GM23248 (cell line): ENCODE measurements at regions not wholly inside any gene's neighbourhood (a gene's known extent, or its start where the extent isn't known, plus 50 kb on each side); places are given as distances from the start of the nearest gene placed in this dataset.

Source experiments
- DNase-seq: peaks from one replicate; pipeline ENCODE4 v3.0.0-alpha.2; 2015
- H2AFZ ChIP-seq: fragments of 200-600 bp; sonication (generic); 2 replicates; pipeline ENCODE4 v1.6.1; 2016; ENCODE audit warnings: antibody characterized with exemption
- H3F3A ChIP-seq: fragments of 200-600 bp; sonication (generic); 2 replicates; pipeline ENCODE4 v1.6.1; 2016; ENCODE audit warnings: mild to moderate bottlenecking, antibody characterized with exemption, mixed run types; ENCODE audit not compliant: insufficient read depth
- H3K27ac ChIP-seq: fragments of 200-600 bp; sonication (generic); 2 replicates; pipeline ENCODE4 v1.5.1; 2016; ENCODE audit warnings: mild to moderate bottlenecking
- H3K27me3 ChIP-seq: fragments of 200-600 bp; sonication (generic); replicated peaks from 2 replicates; pipeline ENCODE4 v1.6.1; 2016; ENCODE audit warnings: mild to moderate bottlenecking; ENCODE audit not compliant: insufficient read depth
- H3K36me3 ChIP-seq: fragments of 200-600 bp; sonication (generic); 2 replicates; pipeline ENCODE4 v1.6.1; 2016; ENCODE audit warnings: low read depth, mild to moderate bottlenecking
- H3K4me1 ChIP-seq: fragments of 200-600 bp; sonication (generic); 2 replicates; pipeline ENCODE4 v1.6.1; 2016; ENCODE audit warnings: mild to moderate bottlenecking; ENCODE audit not compliant: insufficient read depth
- H3K4me2 ChIP-seq: fragments of 200-600 bp; sonication (generic); one replicate; pipeline ENCODE4 v1.6.1; 2016; ENCODE audit warnings: mild to moderate bottlenecking; ENCODE audit not compliant: unreplicated experiment
- H3K4me3 ChIP-seq: fragments of 200-600 bp; sonication (generic); 2 replicates; pipeline ENCODE4 v1.5.1; 2016; ENCODE audit warnings: mild to moderate bottlenecking
- H3K79me2 ChIP-seq: fragments of 200-600 bp; sonication (generic); 2 replicates; pipeline ENCODE4 v1.6.1; 2016; ENCODE audit warnings: mild to moderate bottlenecking; ENCODE audit not compliant: insufficient read depth
- H3K9ac ChIP-seq: fragments of 200-600 bp; sonication (generic); 2 replicates; pipeline ENCODE4 v1.6.1; 2016; ENCODE audit warnings: mild to moderate bottlenecking
- H3K9me2 ChIP-seq: fragments of 200-600 bp; sonication (generic); 2 replicates; pipeline ENCODE4 v1.6.1; 2016; ENCODE audit warnings: mixed run types, mild to moderate bottlenecking, moderate library complexity; ENCODE audit not compliant: insufficient read depth
- H3K9me3 ChIP-seq: fragments of 200-600 bp; sonication (generic); one replicate; pipeline ENCODE4 v1.6.1; 2017; ENCODE audit warnings: low read depth
- H4K20me1 ChIP-seq: fragments of 200-600 bp; sonication (generic); 2 replicates; pipeline ENCODE4 v1.6.0; 2016; ENCODE audit not compliant: insufficient read depth
- EZH2 ChIP-seq: fragments of 200-600 bp; sonication (generic); IDR thresholded peaks from 2 replicates; pipeline ENCODE4 v1.6.1; 2018; ENCODE audit warnings: antibody characterized with exemption, mild to moderate bottlenecking; ENCODE audit not compliant: insufficient read depth, poor library complexity, severe bottlenecking
- EZH2phosphoT487 ChIP-seq: fragments of 200-600 bp; sonication (generic); IDR thresholded peaks from 2 replicates; pipeline ENCODE4 v1.6.1; 2018; ENCODE audit warnings: antibody characterized with exemption, moderate library complexity, mild to moderate bottlenecking, low read depth; ENCODE audit not compliant: insufficient read depth
- WGBS, 2 experiments: methylation state at CpG; one replicate each; pipeline ENCODE4 v1.1.6; 2015 to 2017; ENCODE audit warnings: low lambda C conversion rate in 2 of 2, low coverage in 1 of 2; ENCODE audit errors: missing lambda C conversion rate in 2 of 2; 5-methylcytosine and 5-hydroxymethylcytosine counted together
- in situ Hi-C: fragments of 300-500 bp; cut with MboI; formaldehyde crosslinking; loops from 2 replicates; pipeline ENCODE4 v1.15.0; 2020

DNA sequence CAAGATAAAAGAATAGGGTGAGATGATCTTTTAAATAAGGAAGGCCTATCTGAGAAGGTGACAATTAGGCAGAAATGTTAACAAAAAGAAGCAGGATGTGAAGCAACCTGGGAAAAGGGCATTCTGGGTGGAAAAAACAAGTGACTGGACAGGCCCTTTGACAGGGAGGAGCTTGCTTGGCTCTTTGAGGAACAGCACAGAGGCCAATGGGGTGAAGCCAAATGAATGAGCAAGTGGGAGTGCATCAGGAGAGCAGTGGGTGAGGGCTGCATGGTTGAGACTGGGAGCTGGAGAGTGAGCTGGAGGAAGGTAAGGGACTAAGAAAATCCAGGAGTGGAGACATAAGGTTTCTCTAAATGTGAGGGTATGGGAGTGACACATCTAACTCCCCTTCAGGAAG, 126.9 kb downstream of the TDRD15 start:
- H3K4me3 ChIP-seq, result no peak overlapping the region
- no peak overlapping the region for H2AFZ ChIP-seq
- no peaks in the 10 kb centered on the region for H4K20me1 ChIP-seq
- no peaks in the 10 kb centered on the region for H3K79me2 ChIP-seq
- H3K4me2 ChIP-seq, result no peak overlapping the region
- H3K9me2 ChIP-seq, result no peaks in the 10 kb centered on the region
- H3K36me3 ChIP-seq, result no peaks in the 10 kb centered on the region
- no peak overlapping the region for H3K27ac ChIP-seq
- no peaks in the 10 kb centered on the region for H3F3A ChIP-seq
- no peaks in the 10 kb centered on the region for H3K27me3 ChIP-seq
- H3K9ac ChIP-seq, result no peak overlapping the region
- no peak for DNase-seq
- no peaks in the 10 kb centered on the region for H3K9me3 ChIP-seq
- no peaks in the 10 kb centered on the region for H3K4me1 ChIP-seq
- TF ChIP-seq EZH2phosphoT487, result no peak
- no peak for TF ChIP-seq EZH2
- in situ Hi-C loops, result no loop called here

DNA sequence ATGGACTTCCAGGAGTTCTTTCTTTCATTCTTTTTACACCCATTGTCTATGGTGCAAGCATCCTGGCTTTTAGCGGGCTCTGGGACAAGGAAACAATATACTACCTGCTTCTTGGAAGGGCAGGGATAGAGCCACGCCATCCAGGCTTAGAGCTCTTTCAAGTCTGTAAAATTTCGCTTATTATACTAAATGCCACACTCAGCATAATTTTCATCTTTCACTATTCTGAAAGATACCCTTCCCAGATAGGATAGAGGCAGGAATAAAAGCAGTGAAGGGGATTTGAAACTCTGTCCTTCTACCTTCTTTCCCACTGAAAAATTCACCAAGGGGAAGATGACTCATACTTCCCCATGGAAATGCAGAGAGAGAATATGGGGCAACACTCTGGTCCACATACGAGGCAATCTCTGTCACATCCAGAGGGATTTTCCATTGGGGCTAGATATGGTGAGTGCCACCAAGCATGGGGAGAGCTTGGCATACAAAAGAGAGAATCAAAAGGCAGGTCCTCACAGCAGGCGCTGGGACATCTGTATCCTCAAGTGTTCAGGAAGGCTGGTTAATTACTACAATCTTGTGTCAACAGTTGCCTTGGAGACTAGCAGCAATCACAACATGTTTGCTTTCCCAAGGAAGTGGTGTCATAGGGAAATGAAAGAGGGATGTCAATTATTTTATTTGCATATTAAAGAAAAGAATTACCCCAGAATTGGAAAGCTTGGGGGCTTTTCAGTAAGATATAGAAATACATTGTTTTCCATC, 127.6 kb downstream of the TDRD15 start:
- Histone ChIP-seq H3K4me3 (no peak overlapping the region), H3K9me3 (no peaks in the 10 kb centered on the region), H2AFZ (no peak overlapping the region), H3K27me3 (no peaks in the 10 kb centered on the region), H3K27ac (no peak overlapping the region), H3K4me1 (no peaks in the 10 kb centered on the region), H3F3A (no peaks in the 10 kb centered on the region), H3K9ac (no peak overlapping the region), H3K79me2 (no peaks in the 10 kb centered on the region), H3K9me2 (no peaks in the 10 kb centered on the region), H3K36me3 (no peaks in the 10 kb centered on the region), H3K4me2 (no peak overlapping the region), H4K20me1 (no peaks in the 10 kb centered on the region)
- no peak for DNase-seq
- WGBS, 2 experiments, result 5 to 7% methylated on average over 5 of the region's 5 CpGs
- TF ChIP-seq EZH2 (no peak), EZH2phosphoT487 (no peak)
- in situ Hi-C loops, result no loop called here

DNA sequence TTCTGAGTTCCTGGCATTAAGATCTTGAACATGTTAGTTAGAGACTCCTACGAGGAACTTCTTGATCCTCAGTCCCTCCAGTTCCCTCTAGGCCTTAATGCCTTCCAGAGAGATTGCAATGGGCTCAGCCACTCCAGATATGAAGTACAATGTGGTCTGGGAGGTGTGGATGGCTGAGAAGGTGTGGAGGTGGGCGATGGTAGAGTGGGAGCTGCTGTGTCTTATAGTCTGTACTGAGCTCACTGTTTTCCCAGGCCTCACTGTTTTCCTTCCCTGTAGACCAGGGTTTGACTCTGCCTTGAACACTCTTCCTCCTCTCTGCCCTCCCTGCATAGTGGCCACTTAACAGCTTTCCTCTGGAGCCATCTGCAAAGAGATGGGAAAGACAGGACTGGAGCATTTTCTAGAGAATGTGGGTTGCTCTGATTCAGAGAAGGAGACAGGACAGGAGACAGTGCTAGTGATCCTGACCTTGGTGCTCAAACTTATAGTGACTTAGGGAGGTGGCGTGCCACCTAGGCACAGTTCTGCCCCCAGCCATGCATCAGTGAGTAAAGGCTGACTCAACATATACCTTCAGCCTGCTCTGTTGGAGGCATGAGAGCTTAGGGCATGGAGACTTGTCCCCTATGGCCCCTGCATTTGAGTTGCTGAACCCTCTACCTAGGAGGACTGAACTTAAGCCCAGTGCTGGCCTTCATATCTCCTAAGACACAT, 129.7 kb downstream of the TDRD15 start:
- H3K4me2 ChIP-seq, result no peak overlapping the region
- no peaks in the 10 kb centered on the region for H3K79me2 ChIP-seq
- no peak overlapping the region for H3K4me3 ChIP-seq
- in situ Hi-C loops, result no loop called here
- no peaks in the 10 kb centered on the region for H3K9me3 ChIP-seq
- H3K9ac ChIP-seq, result no peak overlapping the region
- H3K36me3 ChIP-seq, result no peaks in the 10 kb centered on the region
- H2AFZ ChIP-seq, result no peak overlapping the region
- no peaks in the 10 kb centered on the region for H3K4me1 ChIP-seq
- no peaks in the 10 kb centered on the region for H3K9me2 ChIP-seq
- TF ChIP-seq EZH2 (no peak), EZH2phosphoT487 (no peak)
- no peaks in the 10 kb centered on the region for H3F3A ChIP-seq
- 7 to 12% methylated on average over 3 of the region's 3 CpGs for WGBS, 2 experiments
- H4K20me1 ChIP-seq, result no peaks in the 10 kb centered on the region
- H3K27ac ChIP-seq, result no peak overlapping the region
- no peaks in the 10 kb centered on the region for H3K27me3 ChIP-seq
- DNase-seq, result no peak

DNA sequence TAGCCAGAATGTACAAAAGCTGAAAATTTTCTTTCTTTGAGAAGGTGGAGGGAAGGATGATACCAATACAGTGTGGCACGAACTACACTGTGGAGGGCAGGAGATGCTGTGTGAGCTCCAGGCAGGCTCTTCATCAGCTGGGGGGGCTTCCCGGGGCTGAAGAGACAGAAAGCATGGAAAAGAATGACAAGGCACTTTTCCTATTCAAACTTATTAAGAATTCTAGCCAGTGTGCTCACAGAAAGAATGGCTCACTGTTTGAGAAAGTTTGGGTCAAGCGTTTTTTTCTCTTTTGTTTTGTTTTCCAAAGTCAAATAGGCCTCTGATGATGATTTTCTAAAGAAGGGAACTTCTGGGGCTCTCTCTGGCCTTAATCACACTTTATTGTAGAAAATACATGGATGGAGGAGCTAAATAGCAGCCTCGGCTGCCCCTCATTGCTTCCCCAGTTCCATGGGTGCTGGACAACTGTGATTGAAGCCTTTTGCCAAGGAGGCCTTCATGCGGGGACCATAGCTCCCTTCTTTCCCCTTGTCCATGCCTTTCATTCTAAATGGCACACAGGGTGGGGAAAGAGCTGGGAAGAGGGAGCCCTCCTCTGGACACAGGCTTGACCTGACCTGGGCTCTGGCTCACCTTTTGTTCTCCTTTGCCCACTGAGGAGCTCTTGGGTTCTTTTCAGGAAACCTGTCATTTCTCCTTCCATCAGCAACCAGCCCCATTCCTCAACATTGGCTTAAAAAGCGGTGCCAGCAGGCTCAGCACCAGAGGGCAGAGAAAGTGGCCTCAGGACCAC, 130.6 kb downstream of the TDRD15 start:
- H3K9me2 ChIP-seq, result no peaks in the 10 kb centered on the region
- TF ChIP-seq EZH2, result no peak
- TF ChIP-seq EZH2phosphoT487, result no peak
- no peaks in the 10 kb centered on the region for H3K27me3 ChIP-seq
- H3K36me3 ChIP-seq, result no peaks in the 10 kb centered on the region
- H3K79me2 ChIP-seq, result no peaks in the 10 kb centered on the region
- H3K4me1 ChIP-seq, result no peaks in the 10 kb centered on the region
- no peaks in the 10 kb centered on the region for H4K20me1 ChIP-seq
- no peak for DNase-seq
- no peaks in the 10 kb centered on the region for H3K9me3 ChIP-seq
- H3K9ac ChIP-seq, result no peak overlapping the region
- H3K27ac ChIP-seq, result no peak overlapping the region
- no peak overlapping the region for H3K4me3 ChIP-seq
- no peak overlapping the region for H2AFZ ChIP-seq
- 18 to 21% methylated on average over 6 of the region's 6 CpGs for WGBS, 2 experiments
- no peak overlapping the region for H3K4me2 ChIP-seq
- in situ Hi-C loops, result no loop called here
- no peaks in the 10 kb centered on the region for H3F3A ChIP-seq
